Thyroid gland (tissue), 4 donors: ENCODE measurements at regions not wholly inside any gene's neighbourhood (a gene's known extent, or its start where the extent isn't known, plus 50 kb on each side); places are given as distances from the start of the nearest gene placed in this dataset.
"Not testable (repeated sequence)": the region's sequence is repeated elsewhere in the genome, so short reads cannot be mapped to it uniquely, and the experiment has no call there.

Experiments
- DNase-seq, 2 donors: peaks; one replicate each; pipeline ENCODE4 v3.0.0-alpha.2; 2019
- H3K27ac ChIP-seq, 3 donors: fragments of 200-600 bp; sonication (generic); 1 replicate in 2 of 3; 2 replicates in 1 of 3; pipeline ENCODE4 v1.5.1; 2016 to 2019; ENCODE audit warnings: mild to moderate bottlenecking in 1 of 3, moderate library complexity in 1 of 3
- H3K27me3 ChIP-seq: fragments of 200-600 bp; sonication (generic); one replicate; pipeline ENCODE4 v1.5.1; 2019
- H3K36me3 ChIP-seq, 2 donors: fragments of 200-600 bp; sonication (generic); one replicate each; pipeline ENCODE4 v1.5.1; 2016 to 2019
- H3K4me1 ChIP-seq, 2 donors: fragments of 200-600 bp; sonication (generic); one replicate each; pipeline ENCODE4 v1.5.1; 2017 to 2019
- H3K4me3 ChIP-seq, 3 donors: fragments of 200-600 bp; sonication (generic); replicated peaks in 1 of 3; 1 replicate in 2 of 3; 2 replicates in 1 of 3; pipeline ENCODE4 v1.5.1; 2016; ENCODE audit warnings: mild to moderate bottlenecking in 1 of 3
- H3K9me3 ChIP-seq: fragments of 200-600 bp; sonication (generic); one replicate; pipeline ENCODE4 v1.5.1; 2017
- CTCF ChIP-seq, 6 experiments: fragments of 200-600 bp in 3 of 6; fragments of 450-650 bp in 3 of 6; sonication (generic) in 3 of 6; IDR thresholded peaks; one replicate each; pipeline ENCODE4 v1.5.1; 2016 to 2019; ENCODE audit warnings: antibody characterized with exemption in 6 of 6, mild to moderate bottlenecking in 2 of 6, inconsistent platforms in 1 of 6, moderate library complexity in 1 of 6
- POLR2A ChIP-seq, 2 donors: fragments of 450-650 bp; IDR thresholded peaks; one replicate each; pipeline ENCODE4 v1.6.1; 2017; ENCODE audit warnings: antibody characterized with exemption in 2 of 2, mild to moderate bottlenecking in 2 of 2, moderate library complexity in 1 of 2
- WGBS, 2 donors: methylation state at CpG; one replicate each; pipeline ENCODE4 v1.1.5; 2017; 5-methylcytosine and 5-hydroxymethylcytosine counted together
- intact Hi-C: fragments of 100-400 bp; cut with DNase I; formaldehyde crosslinking; loops from one replicate; pipeline ENCODE4 v1.15.1; 2023

- intact Hi-C loops, result no loop called here
- H3K27me3 ChIP-seq, result no peaks in the 10 kb centered on the region
- 33 to 36% methylated on average over 4 of the region's 4 CpGs for WGBS, 2 donors
- H3K36me3 ChIP-seq, result no peaks in the 10 kb centered on the region
- H3K9me3 ChIP-seq, result no peaks in the 10 kb centered on the region
- no peak overlapping the region for H3K4me3 ChIP-seq
- DNase-seq, result no peak
- H3K27ac ChIP-seq, result no peak overlapping the region
- TF ChIP-seq POLR2A (IDR thresholded peaks at IDR 0.05) (no peak), CTCF (IDR thresholded peaks at IDR 0.05) (no peak)
- no peaks in the 10 kb centered on the region for H3K4me1 ChIP-seq
Observed at GRCh38 chr13:31591642-31592233, 147.6 kb upstream of the RXFP2 start.

GRCh38 chr13:31594056-31594455 lies 145.3 kb upstream of the RXFP2 start:
- no peak for DNase-seq
- Histone ChIP-seq H3K27ac (no peak overlapping the region), H3K9me3 (no peaks in the 10 kb centered on the region), H3K4me1 (no peaks in the 10 kb centered on the region), H3K36me3 (no peaks in the 10 kb centered on the region), H3K4me3 (no peak overlapping the region), H3K27me3 (no peaks in the 10 kb centered on the region)
- no peak for TF ChIP-seq POLR2A (IDR thresholded peaks at IDR 0.05)
- 90 to 92% methylated on average over 5 of the region's 5 CpGs for WGBS, 2 donors
- intact Hi-C loops, result no loop called here

GRCh38 chr13:31595563-31595962 lies 143.8 kb upstream of the RXFP2 start:
- Histone ChIP-seq H3K27ac (no peak overlapping the region), H3K4me1 (no peaks in the 10 kb centered on the region), H3K36me3 (no peaks in the 10 kb centered on the region), H3K9me3 (no peaks in the 10 kb centered on the region), H3K4me3 (no peak overlapping the region), H3K27me3 (no peaks in the 10 kb centered on the region)
- no peak for DNase-seq
- WGBS, 2 donors, result 59 to 70% methylated on average over 2 of the region's 2 CpGs
- intact Hi-C loops, result no loop called here
- TF ChIP-seq CTCF (IDR thresholded peaks at IDR 0.05), result no peak
- no peak for TF ChIP-seq POLR2A (IDR thresholded peaks at IDR 0.05)

GRCh38 chr13:31598990-31599389 lies 140.3 kb upstream of the RXFP2 start:
- WGBS, 2 donors, result 92 to 97% methylated on average over 3 of the region's 3 CpGs
- no peaks in the 10 kb centered on the region for H3K36me3 ChIP-seq
- no peak overlapping the region for H3K27ac ChIP-seq
- intact Hi-C loops, result no loop called here
- no peak for DNase-seq
- H3K4me3 ChIP-seq, result no peak overlapping the region
- TF ChIP-seq POLR2A (IDR thresholded peaks at IDR 0.05), result no peak
- TF ChIP-seq CTCF (IDR thresholded peaks at IDR 0.05), result no peak
- H3K27me3 ChIP-seq, result no peaks in the 10 kb centered on the region
- no peaks in the 10 kb centered on the region for H3K4me1 ChIP-seq
- no peaks in the 10 kb centered on the region for H3K9me3 ChIP-seq

- no peak overlapping the region for H3K27ac ChIP-seq
- no peak for TF ChIP-seq POLR2A (IDR thresholded peaks at IDR 0.05)
- TF ChIP-seq CTCF (IDR thresholded peaks at IDR 0.05), result no peak
- intact Hi-C loops, result no loop called here
- no peaks in the 10 kb centered on the region for H3K9me3 ChIP-seq
- no peaks in the 10 kb centered on the region for H3K36me3 ChIP-seq
- no peaks in the 10 kb centered on the region for H3K27me3 ChIP-seq
- DNase-seq, result no peak
- 72 to 84% methylated on average over 5 of the region's 5 CpGs for whole genome bisulfite sequencing, 2 donors
- H3K4me1 ChIP-seq, result no peaks in the 10 kb centered on the region
- no peak overlapping the region for H3K4me3 ChIP-seq
Observed at GRCh38 chr13:31605076-31605860, 134.1 kb upstream of the RXFP2 start.

- H3K27me3 ChIP-seq, H3K36me3 ChIP-seq, DNase-seq, intact Hi-C loops, H3K27ac ChIP-seq, H3K4me3 ChIP-seq, H3K9me3 ChIP-seq, H3K4me1 ChIP-seq: not testable (repeated sequence)
- WGBS, 2 donors, result 73 to 92% methylated on average over 7 of the region's 7 CpGs
Observed at GRCh38 chr13:31607531-31607930, 131.8 kb upstream of the RXFP2 start.

- H3K4me3 ChIP-seq, H3K4me1 ChIP-seq, H3K27ac ChIP-seq, H3K9me3 ChIP-seq, H3K36me3 ChIP-seq, DNase-seq, H3K27me3 ChIP-seq, intact Hi-C loops: not testable (repeated sequence)
- 82 to 99% methylated on average over 13 to 16 of the region's 23 CpGs for WGBS, 2 donors
Observed at GRCh38 chr13:31608780-31609179, 130.5 kb upstream of the RXFP2 start.
